HG02610 (cell line): ENCODE measurements at regions not wholly inside any gene's neighbourhood (a gene's known extent, or its start where the extent isn't known, plus 50 kb on each side); places are given as distances from the start of the nearest gene placed in this dataset.
"Not testable (repeated sequence)": the region's sequence is repeated elsewhere in the genome, so short reads cannot be mapped to it uniquely, and the experiment has no call there.

Source experiments
- ATAC-seq: cut with Tn5 transposase; IDR thresholded peaks from one replicate; pipeline ENCODE4 v1.9.1; 2021; ENCODE audit warnings: mild to moderate bottlenecking, moderate library complexity; ENCODE audit not compliant: unreplicated experiment

DNA sequence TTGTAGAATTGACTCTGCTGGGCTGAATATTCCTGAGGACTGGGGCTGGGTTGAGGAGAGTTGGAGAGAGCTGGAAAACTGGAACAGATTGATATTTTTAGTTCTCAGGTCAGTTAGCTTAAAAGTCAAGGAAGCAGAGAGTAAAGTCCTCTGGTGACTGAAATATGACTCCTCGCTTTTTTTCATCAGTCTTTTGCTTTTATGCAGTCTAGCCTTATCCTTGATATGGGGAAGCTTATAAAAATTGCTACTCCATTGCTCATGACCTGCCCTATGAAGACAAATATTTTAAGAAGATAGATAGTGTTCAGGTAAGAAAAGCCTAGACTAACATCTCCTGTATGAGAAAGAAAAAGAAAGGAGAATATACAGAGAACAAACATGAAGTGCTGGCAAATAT lies 152.7 kb downstream of the C4orf33 start:
- no peak for ATAC-seq

DNA sequence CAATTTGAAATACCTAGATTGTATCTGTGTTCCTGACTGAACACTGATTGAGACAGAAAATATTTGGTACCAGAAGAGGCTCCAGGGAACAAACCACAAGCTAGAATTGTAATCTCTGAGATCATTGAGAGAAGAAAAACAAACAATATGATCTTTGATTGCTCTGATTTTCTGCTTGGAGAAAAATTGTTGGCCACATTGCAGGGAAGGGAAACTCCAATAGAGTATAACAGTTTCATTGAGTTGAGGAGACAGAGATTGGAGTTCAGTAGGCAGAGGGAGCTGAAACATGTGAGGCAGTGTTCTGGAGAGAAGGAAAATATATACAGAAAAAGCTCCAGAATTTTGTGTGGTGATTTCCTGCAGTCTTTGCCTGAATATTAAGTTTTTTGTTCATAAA lies 158.2 kb downstream of the C4orf33 start:
- no peak for ATAC-seq

DNA sequence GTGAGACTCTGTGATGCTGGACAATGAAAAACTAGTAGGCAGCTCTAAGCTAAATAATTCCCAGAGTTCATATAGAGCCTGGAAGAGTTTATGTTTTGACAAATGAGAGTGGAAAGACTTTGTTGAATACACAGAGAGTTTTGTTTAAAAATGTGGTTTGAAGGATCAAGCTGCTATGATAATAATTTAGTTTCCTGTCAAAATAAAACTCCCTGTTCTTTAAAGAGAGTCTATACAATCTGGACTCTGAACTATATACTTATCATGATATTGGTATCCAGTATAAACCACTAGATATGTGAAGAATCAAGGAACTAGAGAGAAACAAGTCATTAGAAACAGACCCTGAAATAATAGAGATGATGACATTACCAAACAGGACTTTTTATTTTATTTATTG lies 158.6 kb downstream of the C4orf33 start:
- ATAC-seq, result no peak

DNA sequence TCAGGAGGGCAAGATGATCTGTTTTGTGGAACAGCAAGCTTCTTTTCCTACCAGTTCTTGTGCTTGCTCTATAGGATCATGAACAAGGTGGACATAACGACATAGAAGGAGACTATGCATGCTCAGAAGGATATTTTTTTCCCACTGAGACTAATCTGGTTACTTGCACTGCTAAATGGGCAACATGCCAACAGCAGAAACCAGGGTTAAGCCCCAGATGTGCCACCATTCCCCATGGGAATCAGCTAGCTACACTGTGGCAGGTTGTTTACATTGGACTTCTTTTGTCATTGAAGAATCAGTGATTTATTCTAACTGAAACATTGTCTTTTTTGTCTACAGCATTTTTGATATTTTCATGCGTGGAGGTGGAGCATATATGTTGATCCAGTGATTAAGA lies 165.6 kb downstream of the C4orf33 start:
- no peak for ATAC-seq

DNA sequence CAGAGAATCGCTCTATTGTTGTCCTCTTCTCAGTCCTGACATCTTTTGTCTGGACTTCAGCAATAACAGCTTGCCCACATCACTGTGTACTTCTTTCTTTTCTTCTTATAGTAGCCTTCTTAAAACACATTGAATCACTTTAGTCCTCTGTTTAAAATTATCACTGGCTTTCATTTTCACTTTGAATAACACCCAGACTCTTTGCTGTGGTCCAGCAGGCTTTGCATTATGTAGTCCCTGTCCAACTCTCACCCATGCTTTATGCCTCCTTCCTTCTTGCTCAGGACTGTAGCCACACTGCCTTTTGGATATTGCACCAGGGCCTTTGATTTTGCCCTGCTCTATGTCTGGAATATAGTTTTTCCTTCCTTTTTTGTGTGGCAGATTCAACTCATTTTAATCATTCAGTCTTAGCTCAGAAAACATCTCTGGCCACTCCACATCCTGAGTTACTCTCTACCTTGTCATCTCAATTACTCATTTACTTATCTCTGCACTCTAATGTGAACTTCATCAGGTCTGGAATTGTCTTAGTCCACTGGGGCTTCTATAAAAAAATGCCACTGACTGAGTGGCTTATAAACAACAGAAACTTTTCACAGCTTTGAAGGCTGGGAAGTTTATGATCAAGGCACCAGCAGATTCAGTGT lies 168.2 kb downstream of the C4orf33 start:
- peak; percentile 97 for ATAC-seq

DNA sequence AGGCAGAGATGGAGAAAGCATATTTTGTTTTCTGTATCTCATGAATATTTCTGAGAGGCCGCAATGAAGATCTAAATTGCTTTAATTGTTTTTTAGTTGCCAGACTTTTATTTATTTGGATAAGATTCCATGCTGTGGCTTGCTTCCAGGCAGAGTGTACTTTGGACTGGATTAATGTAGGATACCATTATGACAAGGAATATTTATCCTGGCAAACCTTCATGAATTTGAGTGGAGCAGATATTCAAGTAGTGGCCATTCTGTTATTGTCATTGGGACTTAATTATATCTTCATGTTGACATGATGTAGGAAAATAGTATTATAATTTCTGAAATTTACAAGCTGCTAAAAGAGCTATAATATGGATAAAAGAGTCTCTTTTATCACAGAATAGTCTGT lies 182.9 kb downstream of the C4orf33 start:
- ATAC-seq, result no peak

DNA sequence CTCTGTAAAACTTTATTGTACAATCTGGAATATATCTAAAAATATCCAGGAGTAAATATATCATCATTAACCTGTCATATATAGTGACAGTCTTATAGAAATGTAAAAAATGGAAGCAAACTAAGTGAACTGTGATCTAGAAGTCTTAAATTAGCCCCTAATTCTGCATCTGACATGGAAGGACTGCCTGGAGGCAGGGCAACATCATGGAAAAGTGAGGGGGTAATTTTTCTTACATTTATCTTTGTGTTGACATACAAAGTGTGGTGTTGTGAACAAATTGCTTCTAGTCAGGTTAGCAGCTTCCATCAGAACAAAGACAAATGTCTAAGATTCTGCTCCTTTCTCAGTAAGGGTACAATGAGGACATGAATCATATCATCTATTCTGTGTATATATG lies 186.3 kb downstream of the C4orf33 start:
- no peak for ATAC-seq

DNA sequence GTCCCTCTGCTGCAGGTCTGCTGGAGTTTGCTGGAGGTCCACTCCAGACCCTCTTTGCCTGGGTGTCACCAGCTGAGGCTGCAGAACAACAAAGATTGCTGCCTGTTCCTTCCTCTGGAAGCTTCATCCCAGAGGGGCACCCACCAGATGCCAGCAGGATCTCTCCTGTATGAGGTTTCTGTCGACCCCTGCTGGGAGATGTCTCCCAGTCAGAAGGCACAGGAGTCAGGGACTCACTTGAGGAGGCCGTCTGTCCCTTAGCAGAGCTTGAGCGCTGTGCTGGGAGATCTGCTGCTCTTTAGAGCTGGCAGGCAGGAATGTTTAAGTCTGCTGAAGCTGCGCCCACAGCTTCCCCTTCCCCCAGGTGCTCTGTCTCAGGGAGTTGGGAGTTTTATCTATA lies 196.2 kb downstream of the C4orf33 start:
- not testable (repeated sequence) for ATAC-seq

DNA sequence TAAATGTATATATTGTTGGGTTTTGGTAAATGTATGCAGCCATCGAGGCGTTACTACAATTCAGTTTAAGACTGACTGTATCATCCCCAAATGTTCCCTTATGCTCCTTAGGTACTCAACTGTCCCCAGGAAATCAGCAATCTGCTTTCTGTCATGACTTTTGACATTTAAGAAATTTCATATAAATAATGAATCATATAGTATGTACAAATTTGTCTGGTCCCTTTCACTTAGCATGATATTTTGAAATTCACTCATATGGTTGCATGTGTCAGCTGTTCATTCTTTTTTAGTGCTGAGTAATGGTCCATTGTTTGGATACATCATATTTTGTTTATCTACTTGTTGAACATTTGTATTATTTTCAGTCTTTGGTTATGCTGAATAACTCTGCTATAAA lies 218.8 kb downstream of the C4orf33 start:
- ATAC-seq, result no peak

DNA sequence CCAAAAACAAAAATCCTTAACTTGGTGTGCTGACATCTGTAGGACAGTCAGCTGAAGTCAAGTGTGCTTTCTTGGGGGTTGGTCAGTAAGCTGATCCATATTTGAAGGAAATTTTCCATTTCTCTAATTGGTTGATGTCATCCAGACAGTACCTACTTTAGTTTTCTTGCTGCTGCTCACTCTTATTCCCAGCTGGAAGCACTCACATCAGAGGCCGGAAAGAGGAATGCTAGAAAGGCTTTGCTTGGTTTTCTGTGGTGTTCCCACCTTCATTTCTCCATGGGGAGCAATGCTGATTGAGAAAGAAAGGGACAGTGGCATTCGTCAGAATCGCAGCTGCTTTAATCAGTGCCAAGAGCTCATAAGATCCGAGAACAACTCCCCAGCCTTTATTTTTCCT lies 227.0 kb downstream of the C4orf33 start:
- no peak for ATAC-seq

DNA sequence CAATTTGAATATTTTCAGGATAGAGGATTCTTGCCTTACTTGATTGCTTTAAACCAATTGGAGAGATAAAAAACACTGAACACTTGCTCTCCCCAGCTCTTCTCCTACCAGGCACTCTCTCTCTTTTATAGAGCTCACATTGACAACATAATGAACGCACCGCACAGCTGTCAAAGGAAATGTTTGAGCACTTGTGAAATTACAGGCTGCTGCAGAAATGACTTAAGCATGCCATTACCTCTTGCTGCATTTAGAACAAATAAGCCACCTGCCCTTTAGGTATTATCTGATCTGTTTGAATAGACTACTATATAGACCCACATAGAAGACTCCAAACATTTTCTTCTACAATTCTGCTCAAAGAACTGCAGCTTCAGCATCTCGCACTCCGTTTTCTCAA lies 227.7 kb downstream of the C4orf33 start:
- ATAC-seq, result no peak

DNA sequence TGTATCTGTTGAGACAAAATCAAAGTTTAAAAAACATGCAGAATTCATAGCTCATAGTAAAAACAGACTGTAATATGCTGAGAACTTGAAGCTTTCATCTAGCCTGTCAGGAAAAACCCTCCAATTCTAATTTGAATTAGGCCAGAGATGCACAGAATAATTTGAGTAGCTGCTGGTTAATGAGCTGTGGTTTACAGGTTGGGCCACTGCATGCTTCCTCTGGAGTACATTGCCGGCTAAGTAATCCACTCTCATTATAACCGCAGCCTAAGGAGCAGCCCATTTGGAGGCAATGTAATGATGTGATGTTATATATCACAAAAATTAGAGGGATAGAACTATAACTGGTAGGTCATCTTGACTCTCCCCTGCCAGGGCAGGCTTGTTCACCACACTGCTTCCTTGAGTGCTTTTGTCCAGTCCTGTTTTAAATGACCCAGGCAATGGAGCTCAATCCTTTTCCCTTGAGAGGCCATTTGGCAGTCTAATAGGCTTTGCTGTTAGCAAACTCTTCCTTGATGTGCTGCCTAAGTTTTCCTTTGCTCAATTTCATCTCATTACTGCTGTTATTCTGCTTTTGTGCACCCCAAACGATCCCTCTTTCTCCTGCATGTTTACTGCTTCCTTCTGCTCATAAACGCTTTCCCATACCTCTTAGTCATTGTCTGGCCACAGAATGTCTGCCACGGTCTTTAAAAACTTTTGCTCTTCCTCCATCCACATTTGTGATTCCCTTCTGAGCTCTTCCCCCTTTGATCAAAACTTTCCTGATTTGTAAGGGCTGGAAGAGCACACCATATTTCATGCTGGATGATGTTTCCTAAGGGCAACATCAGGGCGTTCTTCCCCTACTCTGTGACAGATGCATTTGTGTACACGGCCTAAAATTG lies 230.9 kb downstream of the C4orf33 start:
- ATAC-seq, result no peak

DNA sequence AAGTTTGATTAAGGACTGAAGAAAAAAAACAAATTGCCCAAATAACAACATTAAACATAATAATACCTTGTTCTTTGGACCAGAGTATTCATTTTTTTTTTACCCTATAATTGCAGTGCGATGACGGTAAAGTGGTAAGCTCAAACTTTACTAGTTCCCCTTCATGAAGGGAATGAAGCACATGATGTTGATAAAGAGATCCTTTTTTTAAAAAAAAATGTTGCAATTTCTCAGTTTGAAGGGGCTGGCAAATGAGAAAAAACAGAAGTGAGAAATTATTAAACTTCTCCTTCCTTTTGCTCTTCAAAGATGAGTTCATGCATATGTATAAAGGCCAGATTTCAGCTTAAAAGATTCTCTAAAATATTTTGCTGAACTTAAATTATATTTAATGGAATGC lies 231.7 kb downstream of the C4orf33 start:
- ATAC-seq, result no peak

DNA sequence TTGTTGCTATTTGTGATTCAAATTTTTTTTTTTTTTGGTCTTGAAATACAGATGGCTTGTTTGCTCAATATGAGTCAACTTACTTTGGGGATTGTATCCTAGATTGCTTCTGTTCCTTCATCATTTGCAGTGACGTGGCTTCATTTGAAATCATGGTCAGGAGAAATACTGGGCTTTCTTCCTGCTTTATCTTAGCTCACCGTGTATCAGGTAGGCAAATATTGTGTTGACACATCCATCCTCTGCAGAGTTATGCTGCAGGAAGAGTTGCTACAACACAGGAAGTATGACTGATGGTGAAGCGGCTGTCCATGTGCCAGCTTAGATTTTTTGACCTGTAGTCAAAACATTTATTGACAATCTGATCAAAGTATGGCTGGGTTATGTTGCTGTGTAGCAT lies 232.2 kb downstream of the C4orf33 start:
- no peak for ATAC-seq

DNA sequence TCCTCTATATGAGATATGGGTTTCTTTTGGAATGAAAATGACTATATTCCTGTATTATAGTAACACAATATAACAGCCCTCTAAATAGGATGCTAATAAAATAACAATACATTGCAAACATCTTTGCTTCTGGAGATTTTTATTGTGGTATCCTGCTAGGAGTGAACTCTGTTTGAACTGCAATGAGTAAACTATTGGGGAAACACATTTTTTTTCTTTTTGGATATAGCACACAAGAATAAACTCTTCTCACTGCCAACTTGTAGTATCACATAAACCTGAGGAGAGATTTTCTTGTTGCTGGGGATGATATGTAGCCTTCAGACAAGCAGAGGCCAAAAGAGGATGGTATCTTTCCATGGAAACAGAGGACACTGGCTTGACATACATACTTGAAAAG lies 238.2 kb downstream of the C4orf33 start:
- ATAC-seq, result no peak

DNA sequence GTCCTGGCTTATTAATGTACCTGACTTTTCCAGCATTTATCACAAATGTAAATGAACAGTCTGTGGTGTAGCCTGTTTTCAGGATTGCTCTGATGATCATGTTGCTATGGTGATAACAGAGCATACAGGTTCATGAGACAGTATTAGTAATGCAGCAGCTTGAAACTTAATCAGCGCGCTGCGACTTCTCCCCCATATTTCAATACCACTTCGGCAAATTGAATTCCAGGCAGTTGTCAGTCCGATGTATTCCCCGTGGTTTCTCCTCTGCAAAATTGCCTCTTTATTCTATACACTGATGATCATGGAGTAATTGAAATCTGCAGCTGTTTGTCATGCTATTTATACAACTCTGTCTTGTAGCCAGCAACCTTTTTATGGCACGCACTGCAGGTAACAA lies 239.3 kb downstream of the C4orf33 start:
- ATAC-seq, result no peak

DNA sequence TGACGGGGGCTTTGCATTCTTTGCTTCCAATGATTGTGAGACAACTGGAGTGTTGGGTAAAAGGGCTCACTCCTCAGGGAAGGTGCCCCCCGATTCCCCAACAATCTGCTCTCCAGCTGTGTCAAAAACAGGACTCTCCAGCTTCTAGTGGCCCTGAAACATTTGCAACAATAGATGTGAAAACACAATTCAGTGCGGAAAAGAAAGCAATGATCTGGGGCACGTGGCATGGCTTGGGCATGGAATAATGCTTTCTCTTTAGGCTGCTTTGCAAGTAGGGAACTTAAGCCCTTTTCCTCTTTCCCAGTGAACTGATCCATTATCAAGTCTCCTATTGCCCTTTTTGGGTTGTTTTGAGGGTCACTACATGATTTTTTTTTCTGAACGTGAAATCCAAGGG lies 239.9 kb downstream of the C4orf33 start:
- no peak for ATAC-seq

DNA sequence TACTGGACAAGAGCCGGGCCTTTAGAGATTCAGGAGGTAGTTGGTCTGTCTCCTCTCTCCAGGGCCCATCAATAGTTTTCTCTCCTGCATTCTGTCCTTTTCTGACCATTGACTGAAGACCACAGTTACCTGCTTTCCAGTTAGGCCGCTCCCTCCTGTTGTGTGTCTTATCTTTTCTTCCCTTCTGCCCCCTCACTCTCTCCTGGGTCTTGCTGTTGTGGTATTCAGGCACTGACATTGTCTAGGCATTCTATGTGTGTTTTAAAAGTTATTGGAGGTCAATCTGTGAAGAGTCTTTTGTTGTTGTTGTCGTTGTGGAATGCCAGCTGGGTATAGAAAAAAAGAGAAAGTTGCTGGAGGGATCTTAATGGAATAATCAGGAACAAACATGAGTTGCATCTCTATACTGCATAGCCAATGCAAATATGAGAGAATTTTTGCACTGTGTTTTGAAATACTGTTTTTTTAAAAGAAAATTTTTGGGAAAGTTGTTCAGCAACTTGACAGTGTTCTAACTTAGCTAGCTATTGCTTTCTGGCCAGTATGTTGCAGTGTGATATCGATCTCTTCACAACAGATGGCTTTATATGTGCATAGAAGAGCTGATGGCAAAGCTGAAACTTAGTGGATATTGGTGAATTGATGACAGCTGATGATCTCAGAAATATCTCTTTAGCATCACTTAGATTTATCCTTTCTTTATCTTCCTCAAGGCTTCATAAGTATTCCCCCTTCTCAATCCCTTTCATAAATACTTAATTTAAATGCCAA lies 240.7 kb downstream of the C4orf33 start:
- no peak for ATAC-seq

DNA sequence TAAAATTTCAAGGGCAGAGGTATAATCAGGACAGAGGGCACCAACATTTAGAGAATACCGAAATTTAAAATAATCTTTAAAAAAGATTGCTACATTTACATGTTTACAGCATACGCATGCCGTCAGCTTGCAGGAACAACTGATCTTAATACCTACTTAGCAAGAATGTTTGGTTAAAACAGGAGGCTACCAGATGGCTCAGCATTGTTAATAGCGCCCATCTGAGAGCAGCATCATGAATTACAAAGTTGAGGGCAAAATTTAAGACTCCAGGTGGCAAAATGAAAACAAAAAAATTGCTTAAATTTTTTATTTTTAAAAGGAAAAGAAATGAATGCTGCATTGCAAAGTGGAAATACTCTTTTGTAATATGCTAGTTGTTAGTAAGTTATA lies 241.3 kb downstream of the C4orf33 start:
- ATAC-seq, result no peak

DNA sequence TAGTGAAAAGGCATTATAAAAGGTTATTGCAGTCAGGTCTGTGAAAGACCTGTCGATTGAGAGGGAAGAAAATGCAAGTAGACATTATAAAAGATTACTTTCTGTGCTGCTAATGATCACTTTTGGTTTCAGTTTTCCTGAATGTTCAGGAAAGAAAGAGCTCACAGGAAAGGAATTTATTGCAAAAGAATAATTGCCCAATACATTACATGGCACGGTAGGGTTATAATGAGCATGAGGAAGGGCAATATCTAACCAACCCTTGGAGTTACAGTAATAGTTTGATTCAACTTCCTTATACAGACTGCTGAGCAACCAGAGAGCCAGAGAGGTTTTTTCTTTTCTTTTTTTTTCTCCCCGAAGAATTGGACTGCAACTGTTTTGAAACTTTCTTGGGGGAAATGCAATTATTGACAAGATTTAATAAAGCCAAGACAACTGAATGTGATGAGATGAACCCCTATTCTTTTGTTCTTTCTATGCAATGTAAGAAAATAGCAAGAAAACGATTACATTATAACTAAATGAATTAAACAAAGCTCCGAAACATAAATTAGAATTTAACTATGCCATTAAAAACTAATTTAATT lies 247.0 kb downstream of the C4orf33 start:
- ATAC-seq, result no peak

DNA sequence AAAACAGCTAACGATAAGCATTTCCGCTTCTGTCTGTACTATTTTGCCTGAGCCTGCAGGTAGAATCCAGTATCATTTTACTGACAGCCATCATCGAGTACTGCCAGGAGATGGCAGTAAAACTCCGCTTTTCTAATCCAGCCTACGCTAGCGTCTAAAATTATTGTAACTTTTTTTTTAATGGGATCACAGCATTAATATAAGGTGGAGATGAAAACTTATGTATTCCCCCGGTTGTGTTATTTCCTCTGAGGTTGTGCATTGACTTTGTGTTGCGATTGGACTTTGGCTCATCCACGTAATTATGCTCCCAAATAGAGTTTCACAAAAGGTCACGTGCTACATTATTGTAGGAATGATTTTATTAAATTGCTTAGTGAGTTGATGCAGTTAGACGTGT lies 248.1 kb downstream of the C4orf33 start:
- ATAC-seq, result peak; percentile 68
